GM12864 (cell line): ENCODE measurements at regions not wholly inside any gene's neighbourhood (a gene's known extent, or its start where the extent isn't known, plus 50 kb on each side); places are given as distances from the start of the nearest gene placed in this dataset.

Experiments
- DNase-seq: peaks from one replicate; pipeline ENCODE4 v3.0.0-alpha.2; 2011; ENCODE audit warnings: low read depth
- H3K4me3 ChIP-seq: 2 replicates; pipeline ENCODE4 v1.5.1; 2011; ENCODE audit warnings: mild to moderate bottlenecking, low read depth, low read length, control low read depth
- CTCF ChIP-seq: IDR thresholded peaks from 2 replicates; pipeline ENCODE4 v1.5.1; 2011; ENCODE audit warnings: low read depth, mild to moderate bottlenecking, moderate library complexity, low read length, control low read depth, inconsistent platforms; ENCODE audit errors: missing control alignments

DNA sequence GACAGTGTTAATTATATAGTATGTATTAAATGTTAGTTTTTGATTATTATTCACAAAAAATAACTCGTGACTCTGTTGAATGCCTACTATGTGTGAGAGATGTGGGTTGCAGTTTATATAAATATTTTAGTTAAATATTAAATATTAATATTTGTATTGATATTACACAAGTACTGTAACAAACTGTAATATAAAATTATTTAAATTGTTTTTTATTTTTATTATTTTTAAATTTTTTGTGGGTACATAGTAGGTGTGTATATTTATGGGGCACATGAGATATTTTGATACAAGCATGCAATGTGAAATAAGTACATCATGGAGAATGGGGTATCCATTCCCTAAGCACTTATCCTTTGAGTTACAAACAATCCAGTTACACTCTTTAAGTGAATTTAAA is 196.1 kb upstream of the ZNF717 start:
- DNase-seq = no peak
- H3K4me3 ChIP-seq = no peak overlapping the region
- TF ChIP-seq CTCF = no peak

DNA sequence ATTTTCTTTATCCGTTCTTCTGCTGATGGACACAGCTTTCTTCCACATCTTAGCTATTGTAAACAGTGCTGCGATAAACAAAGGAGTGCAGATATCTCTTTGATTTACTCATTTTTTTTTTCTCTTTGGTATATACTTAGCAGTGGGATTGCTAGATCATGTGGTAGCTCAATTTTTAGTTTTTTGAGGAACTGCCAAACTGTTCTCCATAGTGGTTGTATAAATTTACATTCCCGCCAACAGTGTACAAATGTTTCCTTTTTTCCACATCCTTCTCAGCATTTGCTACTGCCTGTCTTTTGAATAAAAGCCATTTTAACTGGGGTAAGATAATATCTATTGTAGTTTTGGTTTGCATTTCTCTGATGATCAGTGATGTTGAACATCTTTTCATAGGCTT is 196.8 kb upstream of the ZNF717 start:
- no peak for DNase-seq
- no peak overlapping the region for H3K4me3 ChIP-seq
- TF ChIP-seq CTCF = no peak

- DNase-seq = no peak
- no peak overlapping the region for H3K4me3 ChIP-seq
- TF ChIP-seq CTCF = no peak
Observed at GRCh38 chr3:75983111-75983510, 197.8 kb upstream of the ZNF717 start.

- no peak overlapping the region for H3K4me3 ChIP-seq
- no peak for TF ChIP-seq CTCF
- no peak for DNase-seq
Observed at GRCh38 chr3:75983609-75984290, 198.4 kb upstream of the ZNF717 start.

DNA sequence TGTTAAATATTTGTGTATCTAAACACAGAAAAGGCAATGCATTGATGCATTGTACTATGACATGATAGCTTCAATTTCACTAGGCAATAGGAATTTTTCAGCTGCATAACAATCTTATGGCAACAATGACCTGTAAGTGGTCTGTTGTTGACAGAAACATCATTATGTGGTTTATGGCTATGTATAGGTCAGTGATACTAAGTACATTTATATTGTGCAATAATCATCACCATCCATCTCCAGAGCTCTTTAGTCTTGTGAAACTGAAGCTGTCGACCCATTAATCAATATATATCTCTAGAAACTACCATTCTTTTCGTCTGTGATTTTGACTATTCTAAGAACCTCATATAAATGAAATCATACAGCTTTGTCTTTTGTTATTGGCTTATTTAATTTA is 200.1 kb upstream of the ZNF717 start:
- DNase-seq = no peak
- no peak overlapping the region for H3K4me3 ChIP-seq
- no peak for TF ChIP-seq CTCF

DNA sequence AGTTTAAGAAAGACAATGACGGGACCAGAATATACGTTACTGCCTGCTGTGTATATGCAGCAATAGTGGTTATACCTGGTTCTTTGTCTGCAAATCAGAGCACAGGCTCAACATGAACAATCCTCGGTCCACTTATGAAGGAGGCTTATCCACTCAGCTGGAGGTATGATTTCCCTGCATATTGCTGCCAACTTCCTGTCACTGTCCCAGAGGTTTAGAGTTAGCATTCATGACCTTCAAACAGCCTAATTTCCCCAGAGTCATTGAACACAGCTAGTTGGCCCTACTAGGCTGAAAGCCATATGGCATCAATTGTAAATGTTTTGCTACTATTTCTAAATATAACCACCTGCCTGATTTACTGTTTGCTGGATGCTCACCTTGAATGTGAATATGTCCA is 224.9 kb upstream of the ZNF717 start:
- no peak overlapping the region for H3K4me3 ChIP-seq
- no peak for DNase-seq
- no peak for TF ChIP-seq CTCF

DNA sequence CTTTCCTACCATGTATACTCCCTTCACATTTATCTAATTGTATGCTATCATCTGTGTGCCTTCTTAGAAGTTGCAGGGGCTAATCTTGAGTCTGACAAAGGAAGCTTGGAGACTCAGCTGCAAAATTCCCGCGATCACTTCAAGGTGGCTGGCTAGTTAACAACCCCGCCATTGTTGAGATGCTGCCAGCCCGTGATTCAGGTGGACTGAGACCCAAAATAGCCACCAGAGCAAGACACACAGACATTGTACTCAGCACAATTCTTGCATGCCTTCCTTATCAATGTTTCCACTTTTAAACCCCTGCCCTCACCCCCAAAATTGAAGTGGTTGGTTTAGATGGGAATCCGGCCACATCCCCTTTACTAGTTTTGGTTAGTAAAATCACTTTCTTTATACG is 225.8 kb upstream of the ZNF717 start:
- no peak for TF ChIP-seq CTCF
- no peak for DNase-seq
- no peak overlapping the region for H3K4me3 ChIP-seq
